NCI-H526 (cell line): ENCODE measurements at regions not wholly inside any gene's neighbourhood (a gene's known extent, or its start where the extent isn't known, plus 50 kb on each side); places are given as distances from the start of the nearest gene placed in this dataset.

ENCODE experiments used
- DNase-seq, 2 experiments: peaks; one replicate each; lab custom pipeline; 2025; lab: John Stamatoyannopoulos, UW

GRCh38 chr11:91243630-91244029 lies 981.0 kb upstream of the FAT3 start:
- DNase-seq: peak; percentile 48 to 50

- DNase-seq: no peak
These were observed 981.6 kb upstream of the FAT3 start for GRCh38 chr11:91243051-91243450.

- DNase-seq: no peak
These were observed 983.4 kb upstream of the FAT3 start for GRCh38 chr11:91241226-91241625.

- no peak for DNase-seq
These were observed 985.3 kb upstream of the FAT3 start for GRCh38 chr11:91239359-91239758.

- no peak for DNase-seq
These were observed 993.4 kb upstream of the FAT3 start for GRCh38 chr11:91231226-91231625.

GRCh38 chr11:91230647-91231046 lies 994.0 kb upstream of the FAT3 start:
- DNase-seq: no peak

- DNase-seq: no peak
These were observed 1000.0 kb upstream of the CHORDC1 start for GRCh38 chr11:91222830-91223229.

GRCh38 chr11:91220476-91221202 lies 997.8 kb upstream of the CHORDC1 start:
- no peak for DNase-seq

GRCh38 chr11:91219535-91219934 lies 996.7 kb upstream of the CHORDC1 start:
- no peak for DNase-seq

GRCh38 chr11:91209751-91210150 lies 986.9 kb upstream of the CHORDC1 start:
- no peak for DNase-seq

GRCh38 chr11:91209306-91209705 lies 986.5 kb upstream of the CHORDC1 start:
- DNase-seq: no peak

- DNase-seq: no peak
These were observed 977.0 kb upstream of the CHORDC1 start for GRCh38 chr11:91199866-91200265.

GRCh38 chr11:91194546-91194945 lies 971.7 kb upstream of the CHORDC1 start:
- DNase-seq: no peak

GRCh38 chr11:91188484-91188883 lies 965.6 kb upstream of the CHORDC1 start:
- no peak for DNase-seq

GRCh38 chr11:91187314-91187713 lies 964.5 kb upstream of the CHORDC1 start:
- DNase-seq: no peak

GRCh38 chr11:91178366-91178765 lies 955.5 kb upstream of the CHORDC1 start:
- DNase-seq: no peak

GRCh38 chr11:91174734-91175133 lies 951.9 kb upstream of the CHORDC1 start:
- DNase-seq: no peak

GRCh38 chr11:91174193-91174592 lies 951.3 kb upstream of the CHORDC1 start:
- DNase-seq: peak in 1 of 2 experiments; percentile 10

GRCh38 chr11:91173701-91174100 lies 950.9 kb upstream of the CHORDC1 start:
- no peak for DNase-seq

GRCh38 chr11:91170711-91171110 lies 947.9 kb upstream of the CHORDC1 start:
- DNase-seq: no peak

GRCh38 chr11:91164452-91164822 lies 941.6 kb upstream of the CHORDC1 start:
- DNase-seq: no peak

- DNase-seq: no peak
These were observed 941.0 kb upstream of the CHORDC1 start for GRCh38 chr11:91163619-91164451.

GRCh38 chr11:91160661-91161060 lies 937.8 kb upstream of the CHORDC1 start:
- no peak for DNase-seq
